Neural progenitor cell (in vitro differentiated cells): ENCODE measurements at regions not wholly inside any gene's neighbourhood (a gene's known extent, or its start where the extent isn't known, plus 50 kb on each side); places are given as distances from the start of the nearest gene placed in this dataset.
A peak's percentile ranks its signal among the peaks of the same experiment; 100 is the strongest.

Experiments used
- DNase-seq: peaks from one replicate; pipeline ENCODE4 v3.0.0-alpha.2; 2016; ENCODE audit warnings: low spot score
- H2AFZ ChIP-seq: fragments of 200-600 bp; sonication (generic); replicated peaks from 2 replicates; pipeline ENCODE4 v1.6.1; 2016; ENCODE audit warnings: antibody characterized with exemption
- H3F3A ChIP-seq: fragments of 200-600 bp; sonication (generic); 2 replicates; pipeline ENCODE4 v1.6.1; 2016; ENCODE audit warnings: antibody characterized with exemption, low read depth
- H3K27ac ChIP-seq: fragments of 200-600 bp; sonication (generic); 2 replicates; pipeline ENCODE4 v1.5.1; 2016; ENCODE audit warnings: mild to moderate bottlenecking
- H3K27me3 ChIP-seq: fragments of 200-600 bp; sonication (generic); 2 replicates; pipeline ENCODE4 v1.6.1; 2016; ENCODE audit warnings: mild to moderate bottlenecking, moderate library complexity
- H3K36me3 ChIP-seq: fragments of 200-600 bp; sonication (generic); 2 replicates; pipeline ENCODE4 v1.5.1; 2016
- H3K4me1 ChIP-seq: fragments of 200-600 bp; sonication (generic); 2 replicates; pipeline ENCODE4 v1.6.1; 2016; ENCODE audit warnings: mixed run types
- H3K4me2 ChIP-seq: fragments of 200-600 bp; sonication (generic); 2 replicates; pipeline ENCODE4 v1.6.1; 2016
- H3K4me3 ChIP-seq: fragments of 200-600 bp; sonication (generic); 2 replicates; pipeline ENCODE4 v1.5.1; 2016
- H3K79me2 ChIP-seq: fragments of 200-600 bp; sonication (generic); 2 replicates; pipeline ENCODE4 v1.6.1; 2016; ENCODE audit warnings: low read depth
- H3K9ac ChIP-seq: fragments of 200-600 bp; sonication (generic); 2 replicates; pipeline ENCODE4 v1.6.1; 2016
- H3K9me3 ChIP-seq: fragments of 200-600 bp; sonication (generic); 2 replicates; pipeline ENCODE4 v1.5.1; 2016; ENCODE audit warnings: low read depth
- H4K20me1 ChIP-seq: fragments of 200-600 bp; sonication (generic); 2 replicates; pipeline ENCODE4 v1.6.1; 2016; ENCODE audit warnings: low read depth
- H3K27ac Mint-ChIP-seq: 3 replicates; pipeline ENCODE4 v1.8.0; 2021; ENCODE audit warnings: mixed read lengths
- H3K27me3 Mint-ChIP-seq: 2 replicates; pipeline ENCODE4 v1.8.0; 2022; ENCODE audit warnings: low read depth, mild to moderate bottlenecking, inconsistent platforms, moderate library complexity, mixed read lengths; ENCODE audit not compliant: insufficient read depth
- H3K36me3 Mint-ChIP-seq: 3 replicates; pipeline ENCODE4 v1.8.0; 2021; ENCODE audit warnings: mixed read lengths
- H3K4me1 Mint-ChIP-seq: 3 replicates; pipeline ENCODE4 v1.8.0; 2021; ENCODE audit warnings: mixed read lengths
- H3K4me3 Mint-ChIP-seq: 3 replicates; pipeline ENCODE4 v1.8.0; 2021; ENCODE audit warnings: mild to moderate bottlenecking, moderate library complexity, mixed read lengths
- H3K9me3 Mint-ChIP-seq: 3 replicates; pipeline ENCODE4 v1.8.0; 2020; ENCODE audit warnings: mixed read lengths
- EZH2 ChIP-seq: fragments of 200-600 bp; sonication (generic); IDR thresholded peaks from 2 replicates; pipeline ENCODE4 v1.6.1; 2017; ENCODE audit warnings: antibody characterized with exemption, mild to moderate bottlenecking, moderate library complexity
- EZH2phosphoT487 ChIP-seq: fragments of 200-600 bp; sonication (generic); IDR thresholded peaks from 2 replicates; pipeline ENCODE4 v1.6.1; 2017; ENCODE audit warnings: antibody characterized with exemption
- TF ChIP-seq, protein P1 (sequence below): fragments of 200-600 bp; sonication (generic); IDR thresholded peaks from 2 replicates; pipeline ENCODE4 v1.5.1; 2017; ENCODE audit warnings: antibody characterized with exemption, mild to moderate bottlenecking

DNA sequence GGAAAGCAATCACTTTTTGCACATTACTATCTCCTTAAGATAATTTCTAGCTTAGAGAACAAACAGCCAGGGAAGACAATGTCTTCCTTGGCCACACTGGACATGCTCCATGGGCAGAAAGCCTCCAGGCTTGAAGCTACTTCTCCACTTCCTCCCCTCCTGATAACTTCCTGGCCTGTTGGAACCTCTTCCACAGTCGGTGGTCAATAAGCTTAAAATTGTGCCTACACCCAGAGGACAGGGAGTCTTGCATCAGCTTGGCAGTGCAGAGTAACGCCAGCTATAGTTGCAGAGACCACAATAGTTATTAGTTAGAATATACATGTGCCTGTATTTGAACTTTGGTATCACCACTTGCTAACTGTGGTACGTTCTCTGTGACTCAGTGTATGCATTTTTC lies 58.1 kb upstream of the ABCA1 start:
- Histone ChIP-seq H2AFZ (no peak overlapping the region), H3K36me3 (no peaks in the 10 kb centered on the region), H3K27me3 (peaks cover 8% of the 10 kb centered on the region), H3F3A (peaks cover 8% of the 10 kb centered on the region), H4K20me1 (no peaks in the 10 kb centered on the region), H3K9ac (no peak overlapping the region), H3K9me3 (no peaks in the 10 kb centered on the region), H3K4me3 (no peak overlapping the region), H3K79me2 (no peaks in the 10 kb centered on the region), H3K4me1 (peaks cover 6% of the 10 kb centered on the region), H3K27ac (no peak overlapping the region), H3K4me2 (no peak overlapping the region)
- TF ChIP-seq EZH2 (no peak), EZH2phosphoT487 (no peak)
- no peak overlapping the region for H3K27ac Mint-ChIP-seq
- DNase-seq: no peak
- H3K4me1 Mint-ChIP-seq: peaks cover 14% of the 10 kb centered on the region
- no peaks in the 10 kb centered on the region for H3K9me3 Mint-ChIP-seq
- no peak overlapping the region for H3K4me3 Mint-ChIP-seq
- H3K36me3 Mint-ChIP-seq: no peaks in the 10 kb centered on the region
- H3K27me3 Mint-ChIP-seq: peaks cover 9% of the 10 kb centered on the region

DNA sequence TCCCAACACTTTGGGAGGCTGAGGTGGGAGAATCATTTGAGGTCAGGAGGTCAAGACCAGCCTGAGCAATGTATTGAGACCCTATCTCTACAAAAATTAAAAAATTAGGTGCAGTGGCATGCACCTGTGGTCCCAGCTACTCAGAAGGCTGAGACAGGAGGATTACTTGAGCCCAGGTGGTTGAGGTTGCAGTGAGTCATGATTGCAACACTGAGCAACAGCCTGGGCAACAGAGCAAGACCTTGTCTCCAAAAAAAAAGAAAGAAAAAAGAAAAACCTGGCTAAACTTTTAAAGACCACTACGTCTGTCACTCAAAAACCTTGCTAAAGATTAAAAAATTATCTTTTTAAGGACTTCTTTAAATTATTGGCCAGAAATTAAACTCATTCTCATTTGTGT lies 59.8 kb upstream of the ABCA1 start:
- no peaks in the 10 kb centered on the region for H3K36me3 ChIP-seq
- no peak overlapping the region for H2AFZ ChIP-seq
- peaks cover 8% of the 10 kb centered on the region for H3K27me3 ChIP-seq
- H3K4me3 ChIP-seq: no peak overlapping the region
- H3K27ac Mint-ChIP-seq: no peak overlapping the region
- peaks cover 20% of the 10 kb centered on the region for H3F3A ChIP-seq
- H3K4me1 ChIP-seq: peaks cover 16% of the 10 kb centered on the region
- peaks cover 12% of the 10 kb centered on the region for H3K27me3 Mint-ChIP-seq
- H3K79me2 ChIP-seq: no peaks in the 10 kb centered on the region
- H3K9me3 Mint-ChIP-seq: no peaks in the 10 kb centered on the region
- no peak overlapping the region for H3K4me3 Mint-ChIP-seq
- no peaks in the 10 kb centered on the region for H3K36me3 Mint-ChIP-seq
- no peak for DNase-seq
- H3K9me3 ChIP-seq: no peaks in the 10 kb centered on the region
- no peak overlapping the region for H3K4me2 ChIP-seq
- H3K4me1 Mint-ChIP-seq: peaks cover 26% of the 10 kb centered on the region
- TF ChIP-seq EZH2: no peak
- TF ChIP-seq, protein P1, sequence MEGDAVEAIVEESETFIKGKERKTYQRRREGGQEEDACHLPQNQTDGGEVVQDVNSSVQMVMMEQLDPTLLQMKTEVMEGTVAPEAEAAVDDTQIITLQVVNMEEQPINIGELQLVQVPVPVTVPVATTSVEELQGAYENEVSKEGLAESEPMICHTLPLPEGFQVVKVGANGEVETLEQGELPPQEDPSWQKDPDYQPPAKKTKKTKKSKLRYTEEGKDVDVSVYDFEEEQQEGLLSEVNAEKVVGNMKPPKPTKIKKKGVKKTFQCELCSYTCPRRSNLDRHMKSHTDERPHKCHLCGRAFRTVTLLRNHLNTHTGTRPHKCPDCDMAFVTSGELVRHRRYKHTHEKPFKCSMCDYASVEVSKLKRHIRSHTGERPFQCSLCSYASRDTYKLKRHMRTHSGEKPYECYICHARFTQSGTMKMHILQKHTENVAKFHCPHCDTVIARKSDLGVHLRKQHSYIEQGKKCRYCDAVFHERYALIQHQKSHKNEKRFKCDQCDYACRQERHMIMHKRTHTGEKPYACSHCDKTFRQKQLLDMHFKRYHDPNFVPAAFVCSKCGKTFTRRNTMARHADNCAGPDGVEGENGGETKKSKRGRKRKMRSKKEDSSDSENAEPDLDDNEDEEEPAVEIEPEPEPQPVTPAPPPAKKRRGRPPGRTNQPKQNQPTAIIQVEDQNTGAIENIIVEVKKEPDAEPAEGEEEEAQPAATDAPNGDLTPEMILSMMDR: no peak
- no peak for TF ChIP-seq EZH2phosphoT487
- no peak overlapping the region for H3K27ac ChIP-seq
- no peaks in the 10 kb centered on the region for H4K20me1 ChIP-seq
- H3K9ac ChIP-seq: no peak overlapping the region

DNA sequence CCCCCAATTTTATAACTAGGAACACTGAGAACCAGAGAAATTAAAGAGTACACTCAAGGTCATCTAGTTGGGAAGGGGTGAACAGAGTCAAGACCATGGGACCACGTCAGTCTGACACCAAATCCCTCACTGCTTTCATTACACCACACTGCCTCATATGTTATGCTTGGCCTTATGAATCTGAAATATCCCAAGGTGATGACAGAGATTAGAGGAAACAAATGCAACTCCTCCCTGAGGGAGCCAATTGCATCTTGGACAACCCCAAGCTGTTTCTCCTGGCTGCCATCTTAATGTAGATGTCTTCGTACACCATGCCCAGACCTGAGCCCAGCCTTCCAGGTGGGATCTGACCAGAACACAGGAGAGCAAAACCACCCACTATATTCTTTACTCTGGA lies 60.6 kb upstream of the ABCA1 start:
- no peaks in the 10 kb centered on the region for H3K36me3 Mint-ChIP-seq
- H3K9me3 Mint-ChIP-seq: no peaks in the 10 kb centered on the region
- no peaks in the 10 kb centered on the region for H4K20me1 ChIP-seq
- H3K9me3 ChIP-seq: no peaks in the 10 kb centered on the region
- no peak for DNase-seq
- H3K27ac Mint-ChIP-seq: no peak overlapping the region
- no peak overlapping the region for H3K4me3 ChIP-seq
- H3K79me2 ChIP-seq: no peaks in the 10 kb centered on the region
- no peak overlapping the region for H3K9ac ChIP-seq
- H3K4me2 ChIP-seq: no peak overlapping the region
- H3K4me3 Mint-ChIP-seq: no peak overlapping the region
- peaks cover 8% of the 10 kb centered on the region for H3K27me3 ChIP-seq
- H3K27me3 Mint-ChIP-seq: peaks cover 12% of the 10 kb centered on the region
- no peaks in the 10 kb centered on the region for H3K36me3 ChIP-seq
- H3F3A ChIP-seq: peaks cover 28% of the 10 kb centered on the region
- no peak overlapping the region for H2AFZ ChIP-seq
- H3K4me1 ChIP-seq: peaks cover 24% of the 10 kb centered on the region
- peaks cover 34% of the 10 kb centered on the region for H3K4me1 Mint-ChIP-seq
- TF ChIP-seq EZH2 (no peak), EZH2phosphoT487 (no peak)
- TF ChIP-seq, protein P1: no peak
- no peak overlapping the region for H3K27ac ChIP-seq

DNA sequence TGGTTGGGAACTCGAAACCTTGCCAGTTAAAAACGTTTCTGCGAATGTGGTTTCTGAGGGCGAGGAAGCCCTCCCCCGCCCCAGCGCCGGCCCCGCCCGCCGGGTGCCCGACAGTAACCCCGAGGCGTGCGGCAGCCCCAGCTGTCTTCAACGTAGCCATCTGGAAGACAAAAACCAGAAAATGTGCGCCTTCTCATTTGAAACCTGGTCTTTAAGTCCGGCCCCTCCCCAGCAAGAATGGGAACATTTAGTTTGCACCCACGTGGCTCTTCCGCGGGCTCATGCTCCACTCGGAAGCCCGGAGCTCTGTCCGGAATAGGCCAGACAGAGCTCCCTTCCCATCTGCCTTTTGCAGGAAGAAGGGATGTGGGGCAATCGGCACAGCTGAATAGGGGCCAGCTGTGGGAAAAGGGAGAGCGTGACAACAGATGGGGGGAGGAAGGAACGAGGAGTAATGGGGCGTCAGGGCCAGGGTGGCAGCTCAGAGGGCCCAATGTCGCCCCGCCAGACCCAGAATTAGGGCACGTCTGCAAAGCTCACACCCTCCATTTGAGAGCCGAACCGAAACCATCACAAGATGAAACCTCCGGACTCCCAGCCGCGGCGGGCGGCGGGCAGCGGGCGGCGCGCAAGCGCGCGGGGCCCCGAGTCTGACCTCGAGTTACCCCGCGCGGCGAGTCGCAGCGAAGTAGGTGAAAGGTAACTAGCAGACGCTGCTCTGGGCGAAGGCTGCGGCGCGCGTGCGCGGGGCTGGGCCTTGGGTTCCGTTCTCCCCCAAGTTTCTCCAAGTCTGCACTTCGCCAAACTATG lies 63.4 kb upstream of the ABCA1 start:
- Histone ChIP-seq H2AFZ (peak overlapping the region; percentile 94), H3K36me3 (no peaks in the 10 kb centered on the region), H3K27me3 (peaks cover 8% of the 10 kb centered on the region), H3K4me3 (peak overlapping the region; percentile 53), H3K79me2 (no peaks in the 10 kb centered on the region), H4K20me1 (no peaks in the 10 kb centered on the region), H3K4me1 (peaks cover 31% of the 10 kb centered on the region), H3K9me3 (no peaks in the 10 kb centered on the region), H3K4me2 (peak overlapping the region; percentile 80), H3K27ac (peak overlapping the region; percentile 80), H3K9ac (no peak overlapping the region), H3F3A (peaks cover 37% of the 10 kb centered on the region)
- no peaks in the 10 kb centered on the region for H3K36me3 Mint-ChIP-seq
- peak overlapping the region; percentile 87 for H3K4me3 Mint-ChIP-seq
- H3K4me1 Mint-ChIP-seq: peaks cover 35% of the 10 kb centered on the region
- peaks cover 13% of the 10 kb centered on the region for H3K27me3 Mint-ChIP-seq
- TF ChIP-seq, protein P1: no peak
- TF ChIP-seq EZH2phosphoT487: peak; percentile 41
- no peaks in the 10 kb centered on the region for H3K9me3 Mint-ChIP-seq
- DNase-seq: peak; percentile 90
- no peak overlapping the region for H3K27ac Mint-ChIP-seq
